ENCODE measurements at regions not wholly inside any gene's neighbourhood (a gene's known extent, or its start where the extent isn't known, plus 50 kb on each side); places are given as distances from the start of the nearest gene placed in this dataset.
"Not testable (repeated sequence)": the region's sequence is repeated elsewhere in the genome, so short reads cannot be mapped to it uniquely, and the experiment has no call there.

- DNase-seq: no peak
Measured at GRCh38 chr22:34608540-34609115, 457.3 kb upstream of the ISX start.

GRCh38 chr22:34609646-34610045 lies 456.3 kb upstream of the ISX start:
- DNase-seq: no peak

- DNase-seq: no peak
Measured at GRCh38 chr22:34620161-34620560, 445.8 kb upstream of the ISX start.

GRCh38 chr22:34620832-34621231 lies 445.1 kb upstream of the ISX start:
- DNase-seq: no peak

- no peak for DNase-seq
Measured at GRCh38 chr22:34622602-34623001, 443.4 kb upstream of the ISX start.

- DNase-seq: no peak
Measured at GRCh38 chr22:34623580-34623979, 442.4 kb upstream of the ISX start.

GRCh38 chr22:34625892-34626291 lies 440.1 kb upstream of the ISX start:
- DNase-seq: not testable (repeated sequence)

GRCh38 chr22:34638128-34638527 lies 427.8 kb upstream of the ISX start:
- DNase-seq: no peak

GRCh38 chr22:34639911-34640310 lies 426.0 kb upstream of the ISX start:
- no peak for DNase-seq

- no peak for DNase-seq
Measured at GRCh38 chr22:34645375-34645774, 420.6 kb upstream of the ISX start.

- no peak for DNase-seq
Measured at GRCh38 chr22:34669001-34669400, 397.0 kb upstream of the ISX start.

GRCh38 chr22:34683031-34683430 lies 382.9 kb upstream of the ISX start:
- not testable (repeated sequence) for DNase-seq

- not testable (repeated sequence) for DNase-seq
Measured at GRCh38 chr22:34684278-34684677, 381.7 kb upstream of the ISX start.

- DNase-seq: no peak
Measured at GRCh38 chr22:34687116-34687515, 378.8 kb upstream of the ISX start.

- no peak for DNase-seq
Measured at GRCh38 chr22:34688825-34689224, 377.1 kb upstream of the ISX start.

- no peak for DNase-seq
Measured at GRCh38 chr22:34696557-34696956, 369.4 kb upstream of the ISX start.

- DNase-seq: no peak
Measured at GRCh38 chr22:34702279-34702678, 363.7 kb upstream of the ISX start.

- DNase-seq: no peak
Measured at GRCh38 chr22:34709641-34710040, 356.3 kb upstream of the ISX start.

- no peak for DNase-seq
Measured at GRCh38 chr22:34722901-34723300, 343.1 kb upstream of the ISX start.

GRCh38 chr22:34736081-34736480 lies 329.9 kb upstream of the ISX start:
- DNase-seq: no peak

GRCh38 chr22:34738661-34739400 lies 327.1 kb upstream of the ISX start:
- DNase-seq: no peak

- DNase-seq: no peak
Measured at GRCh38 chr22:34743110-34743751, 322.7 kb upstream of the ISX start.

GRCh38 chr22:34760276-34761008 lies 305.5 kb upstream of the ISX start:
- no peak for DNase-seq
